AG10803 (cell line): ENCODE measurements at regions not wholly inside any gene's neighbourhood (a gene's known extent, or its start where the extent isn't known, plus 50 kb on each side); places are given as distances from the start of the nearest gene placed in this dataset.

ENCODE experiments used
- DNase-seq: peaks from one replicate; pipeline ENCODE4 v3.0.0; 2010; ENCODE audit warnings: low read depth
- H3K4me3 ChIP-seq: 2 replicates; pipeline ENCODE4 v1.5.1; 2011; ENCODE audit warnings: mild to moderate bottlenecking, low read length, control low read depth
- CTCF ChIP-seq: conservative IDR thresholded peaks from 2 replicates; pipeline ENCODE4 v1.5.1; 2011; ENCODE audit warnings: mild to moderate bottlenecking, low read length, control low read depth, inconsistent platforms

GRCh38 chr17:70609566-70609965 is 440.2 kb downstream of the KCNJ2 start:
- H3K4me3 ChIP-seq, result no peak overlapping the region
- no peak for DNase-seq
- no peak for TF ChIP-seq CTCF

GRCh38 chr17:70610161-70610560 is 440.8 kb downstream of the KCNJ2 start:
- no peak overlapping the region for H3K4me3 ChIP-seq
- no peak for DNase-seq
- no peak for TF ChIP-seq CTCF

- no peak for DNase-seq
- no peak for TF ChIP-seq CTCF
These were observed 444.3 kb downstream of the KCNJ2 start for GRCh38 chr17:70613681-70614080.

GRCh38 chr17:70615831-70616230 is 446.5 kb downstream of the KCNJ2 start:
- H3K4me3 ChIP-seq, result no peak overlapping the region
- no peak for DNase-seq
- TF ChIP-seq CTCF, result no peak

More at GRCh38 chr17:70613681-70614080, 444.3 kb downstream of the KCNJ2 start:
- H3K4me3 ChIP-seq, result no peak overlapping the region

- no peak for DNase-seq
- no peak for TF ChIP-seq CTCF
- no peak overlapping the region for H3K4me3 ChIP-seq
These were observed 449.3 kb downstream of the KCNJ2 start for GRCh38 chr17:70618641-70619040.

GRCh38 chr17:70621566-70621965 is 452.2 kb downstream of the KCNJ2 start:
- TF ChIP-seq CTCF, result no peak
- peak; percentile 6 for DNase-seq
- no peak overlapping the region for H3K4me3 ChIP-seq

- H3K4me3 ChIP-seq, result no peak overlapping the region
- peak; percentile 8 for DNase-seq
- peak; percentile 57 for TF ChIP-seq CTCF
These were observed 453.3 kb downstream of the KCNJ2 start for GRCh38 chr17:70622368-70623260.
